WTC11 (cell line): ENCODE measurements at regions not wholly inside any gene's neighbourhood (a gene's known extent, or its start where the extent isn't known, plus 50 kb on each side); places are given as distances from the start of the nearest gene placed in this dataset. TPM values are rescaled to one million over a fixed set of nuclear protein-coding genes. Genes with fewer than 3 reads are reported as not detected.

Experiments
- ATAC-seq: fragments of 200-7000 bp; cut with Tn5 transposase; 2 replicates; pipeline ENCODE4 v1.10.0; 2021; ENCODE audit warnings: mild to moderate bottlenecking, moderate library complexity
- CTCF ChIA-PET: fragments of 300-600 bp; sonication (Branson Sonifier 250); formaldehyde crosslinking; loops from one replicate; lab custom pipeline; 2021; ENCODE audit warnings: antibody characterized with exemption; lab: Charles Lee
- POLR2A ChIA-PET: fragments of 350-600 bp; sonication (Branson Sonifier 250); formaldehyde crosslinking; loops from one replicate; lab custom pipeline; 2021; ENCODE audit warnings: antibody characterized with exemption; lab: Charles Lee
- DNase-seq: peaks from one replicate; pipeline ENCODE4 v3.0.0; 2021; ENCODE audit warnings: low spot score
- H3K27ac Mint-ChIP-seq: 2 replicates; pipeline ENCODE4 v1.8.0; 2021; ENCODE audit warnings: mixed read lengths
- H3K27me3 Mint-ChIP-seq: 2 replicates; pipeline ENCODE4 v1.8.0; 2021; ENCODE audit warnings: low read depth, mild to moderate bottlenecking, moderate library complexity, mixed read lengths
- H3K36me3 Mint-ChIP-seq: 2 replicates; pipeline ENCODE4 v1.8.0; 2021; ENCODE audit warnings: mixed read lengths
- H3K4me1 Mint-ChIP-seq: 2 replicates; pipeline ENCODE4 v1.8.0; 2022; ENCODE audit warnings: mixed read lengths
- H3K4me3 Mint-ChIP-seq: 2 replicates; pipeline ENCODE4 v1.8.0; 2021; ENCODE audit warnings: mild to moderate bottlenecking, moderate library complexity, mixed read lengths
- H3K9me3 Mint-ChIP-seq: 2 replicates; pipeline ENCODE4 v1.8.0; 2021; ENCODE audit warnings: mixed read lengths
- E2F1 ChIP-seq: sonication (generic); formaldehyde crosslinking; IDR thresholded peaks from 2 replicates; pipeline ENCODE4 v1.8.0; 2022; ENCODE audit warnings: mild to moderate bottlenecking, missing genetic modification reagents
- ETV6 ChIP-seq: sonication (generic); formaldehyde crosslinking; IDR thresholded peaks from 2 replicates; pipeline ENCODE4 v1.8.1; 2022; ENCODE audit warnings: mild to moderate bottlenecking, missing genetic modification reagents
- NFATC4 ChIP-seq: fragments of 250-450 bp; sonication (Bioruptor Pico); IDR thresholded peaks from 2 replicates; pipeline ENCODE4 v1.9.0; 2021; ENCODE audit warnings: mild to moderate bottlenecking
- RORB ChIP-seq: fragments of 250-450 bp; sonication (Bioruptor Pico); IDR thresholded peaks from 2 replicates; pipeline ENCODE4 v1.9.0; 2021; ENCODE audit warnings: mild to moderate bottlenecking
- SMAD4 ChIP-seq: sonication (generic); formaldehyde crosslinking; IDR thresholded peaks from 2 replicates; pipeline ENCODE4 v1.8.0; 2022; ENCODE audit warnings: mild to moderate bottlenecking, missing genetic modification reagents
- ZNF396 ChIP-seq: fragments of 250-450 bp; sonication (Bioruptor Pico); IDR thresholded peaks from 2 replicates; pipeline ENCODE4 v1.8.0; 2021; ENCODE audit warnings: mild to moderate bottlenecking, moderate library complexity, borderline replicate concordance
- ZNF532 ChIP-seq: fragments of 250-450 bp; sonication (Bioruptor Pico); IDR thresholded peaks from 2 replicates; pipeline ENCODE4 v1.9.0; 2021; ENCODE audit warnings: mild to moderate bottlenecking, borderline replicate concordance
- microRNA-seq: library from miRNA; unstranded; fragments of <30 nt; microRNA quantifications from one replicate; pipeline ENCODE4 v1.2.0, GENCODE V29; 2022; ENCODE audit warnings: borderline number of aligned reads

- no peaks in the 10 kb centered on the region for H3K9me3 Mint-ChIP-seq
- H3K4me1 Mint-ChIP-seq = peaks cover 6% of the 10 kb centered on the region
- no peak overlapping the region for H3K4me3 Mint-ChIP-seq
- DNase-seq (no peak), ATAC-seq (no peak)
- ChIA-PET CTCF (interaction anchor here (1.0 kb wide), 1 partner anchor 116 kb away, joined by 3 read pairs; no protein-coding TSS in a partner anchor), POLR2A (interaction anchor here (1.2 kb wide), 1 partner anchor 51 kb away, joined by 3 read pairs; no protein-coding TSS in a partner anchor)
- H3K27me3 Mint-ChIP-seq = no peaks in the 10 kb centered on the region; the same call in 1 of the 2 replicates
- no peak overlapping the region for H3K27ac Mint-ChIP-seq
- TF ChIP-seq NFATC4 (CRISPR knock-in tag) = no peak
- no peak for TF ChIP-seq ZNF396 (CRISPR knock-in tag)
- TF ChIP-seq E2F1 (CRISPR knock-in tag) = no peak
- TF ChIP-seq ZNF532 (CRISPR knock-in tag) = no peak
- H3K36me3 Mint-ChIP-seq = no peaks in the 10 kb centered on the region
These were observed 51.0 kb upstream of the GALNT18 start for GRCh38 chr11:11672789-11673188.

- H3K4me1 Mint-ChIP-seq = peaks cover 6% of the 10 kb centered on the region
- TF ChIP-seq ETV6 (CRISPR knock-in tag) (no peak), RORB (CRISPR knock-in tag) (no peak), SMAD4 (CRISPR knock-in tag) (no peak)
- TF ChIP-seq, all 79 proteins: peak for 0
- ChIA-PET CTCF (no interaction called here), POLR2A (no interaction called here)
- Mint-ChIP-seq H3K9me3 (peaks cover 5% of the 10 kb centered on the region), H3K4me3 (no peak overlapping the region), H3K27ac (0 out of 2 replicates have a peak overlapping the region, but pooled peaks have one; percentile 9), H3K27me3 (no peaks in the 10 kb centered on the region; the same call in none of the 2 replicates), H3K36me3 (peaks cover 4% of the 10 kb centered on the region; the same call in 1 of the 2 replicates)
- DNase-seq = no peak
- ATAC-seq = peak; percentile 61
These were observed 50.3 kb upstream of the GALNT18 start for GRCh38 chr11:11672101-11672500.

Small RNA genes in the stretch of these regions (microRNA-seq; reads per million reads assigned to microRNA genes)
- gene MIR8070 = not detected
